GM13976 (cell line): ENCODE measurements at regions not wholly inside any gene's neighbourhood (a gene's known extent, or its start where the extent isn't known, plus 50 kb on each side); places are given as distances from the start of the nearest gene placed in this dataset.

Source experiments
- DNase-seq: peaks from one replicate; pipeline ENCODE4 v3.0.0; 2012; ENCODE audit warnings: low spot score
- in situ Hi-C: fragments of 300-500 bp; cut with MboI; formaldehyde crosslinking; loops from one replicate; pipeline ENCODE4 v1.12.0; 2022; ENCODE audit warnings: low sequenced_read_pairs, mixed read lengths, inconsistent platforms; ENCODE audit not compliant: unreplicated experiment
- TF ChIP-seq, protein P1 (sequence below): IDR thresholded peaks from 2 replicates; pipeline ENCODE4 v1.5.1; 2012; ENCODE audit warnings: borderline replicate concordance, mild to moderate bottlenecking; ENCODE audit not compliant: insufficient read depth; ENCODE audit errors: extremely low read depth, missing control alignments, control extremely low read depth

DNA sequence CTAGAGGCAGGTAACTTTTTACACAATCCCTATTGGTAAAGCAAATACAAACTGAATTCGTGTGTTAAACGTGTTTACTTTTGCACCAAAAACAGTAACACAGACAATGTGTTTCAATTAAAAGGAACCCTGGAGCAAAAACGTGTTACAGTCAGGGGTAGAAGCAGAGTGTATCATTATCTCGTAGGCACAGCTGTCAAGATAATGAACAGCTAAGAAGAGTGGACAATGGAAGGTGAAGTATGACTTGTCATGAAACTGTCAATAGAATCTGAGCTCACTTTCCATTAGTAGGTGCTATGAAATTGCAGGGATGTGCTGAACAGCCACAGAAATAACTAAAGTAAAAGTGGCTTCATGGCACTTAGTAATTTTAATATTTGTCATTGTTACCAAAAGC, 1229.8 kb upstream of the WWC1 start:
- TF ChIP-seq, protein P1, sequence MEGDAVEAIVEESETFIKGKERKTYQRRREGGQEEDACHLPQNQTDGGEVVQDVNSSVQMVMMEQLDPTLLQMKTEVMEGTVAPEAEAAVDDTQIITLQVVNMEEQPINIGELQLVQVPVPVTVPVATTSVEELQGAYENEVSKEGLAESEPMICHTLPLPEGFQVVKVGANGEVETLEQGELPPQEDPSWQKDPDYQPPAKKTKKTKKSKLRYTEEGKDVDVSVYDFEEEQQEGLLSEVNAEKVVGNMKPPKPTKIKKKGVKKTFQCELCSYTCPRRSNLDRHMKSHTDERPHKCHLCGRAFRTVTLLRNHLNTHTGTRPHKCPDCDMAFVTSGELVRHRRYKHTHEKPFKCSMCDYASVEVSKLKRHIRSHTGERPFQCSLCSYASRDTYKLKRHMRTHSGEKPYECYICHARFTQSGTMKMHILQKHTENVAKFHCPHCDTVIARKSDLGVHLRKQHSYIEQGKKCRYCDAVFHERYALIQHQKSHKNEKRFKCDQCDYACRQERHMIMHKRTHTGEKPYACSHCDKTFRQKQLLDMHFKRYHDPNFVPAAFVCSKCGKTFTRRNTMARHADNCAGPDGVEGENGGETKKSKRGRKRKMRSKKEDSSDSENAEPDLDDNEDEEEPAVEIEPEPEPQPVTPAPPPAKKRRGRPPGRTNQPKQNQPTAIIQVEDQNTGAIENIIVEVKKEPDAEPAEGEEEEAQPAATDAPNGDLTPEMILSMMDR, result no peak
- in situ Hi-C loops, result no loop called here
- no peak for DNase-seq

DNA sequence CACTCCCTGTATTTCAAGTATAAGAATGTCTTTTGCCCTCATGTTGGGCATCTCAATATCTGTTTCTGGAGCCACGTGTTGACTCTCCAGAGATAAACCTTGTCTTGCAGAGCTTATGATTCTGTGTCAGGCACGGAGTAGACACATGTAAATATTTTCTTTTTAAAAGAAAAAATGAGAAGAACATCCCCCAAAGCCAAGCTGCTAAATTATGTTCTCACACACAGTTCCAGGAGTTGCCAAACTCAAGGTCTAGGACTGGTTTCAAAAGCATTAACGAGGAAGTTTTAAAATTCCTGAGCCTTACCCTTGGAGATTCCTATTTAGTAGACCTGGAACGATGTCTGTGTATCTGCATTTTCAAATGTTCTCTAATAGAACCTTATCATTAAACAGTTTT, 1228.3 kb upstream of the WWC1 start:
- TF ChIP-seq, protein P1, result no peak

DNA sequence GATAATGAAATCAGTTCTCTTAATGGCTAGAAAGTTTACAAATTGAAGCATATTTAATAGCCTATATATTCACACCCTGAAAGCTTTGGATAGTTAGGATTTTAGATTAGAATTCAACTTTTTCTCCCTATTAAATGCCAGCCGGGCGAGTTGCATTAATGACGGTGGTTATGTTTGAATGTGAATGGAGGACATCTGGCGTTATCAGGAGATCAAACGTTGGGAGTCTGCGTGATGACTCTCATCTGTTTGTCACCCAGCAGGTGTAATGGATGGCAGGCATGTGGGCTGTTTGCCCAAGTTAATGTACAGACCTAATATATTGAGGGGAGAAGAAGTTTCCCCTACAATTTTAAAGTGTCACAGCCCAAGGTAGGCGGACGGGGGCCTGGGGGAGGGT, 1227.7 kb upstream of the WWC1 start:
- DNase-seq, result no peak
- in situ Hi-C loops, result no loop called here
- TF ChIP-seq, protein P1, result no peak

More for the DNA sequence above, 1228.3 kb upstream of the WWC1 start:
- DNase-seq, result no peak
- in situ Hi-C loops, result no loop called here

DNA sequence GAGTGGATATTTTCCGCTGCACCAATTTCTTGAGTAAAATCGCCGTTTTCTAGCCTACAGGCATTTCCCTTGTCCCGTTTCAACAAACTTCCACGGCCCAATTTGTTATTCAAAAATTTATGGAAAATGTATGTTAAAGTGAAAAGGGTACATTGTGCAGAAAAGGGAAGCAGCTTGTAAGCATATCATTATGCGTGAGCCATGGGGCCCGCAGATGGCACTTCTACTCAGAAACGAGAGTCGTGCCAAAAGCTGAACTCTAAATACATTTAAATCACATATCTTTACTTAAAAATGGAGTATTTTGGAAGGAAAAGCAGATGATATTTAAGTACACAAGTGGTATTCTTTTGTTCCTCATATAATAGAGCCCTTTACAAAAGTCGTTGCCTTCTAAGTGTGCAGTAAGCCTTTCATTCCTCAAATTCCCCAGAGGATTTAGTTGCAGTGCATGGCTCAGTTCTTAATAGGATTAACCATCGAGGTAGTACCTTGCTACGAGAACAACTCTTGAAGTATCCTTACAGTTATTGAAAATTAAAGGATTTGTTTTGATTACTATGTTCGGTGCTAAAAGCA, 1227.2 kb upstream of the WWC1 start:
- TF ChIP-seq, protein P1, result no peak

GRCh38 chr5:167065794-167066193, 1225.7 kb upstream of the WWC1 start:
- in situ Hi-C loops, result no loop called here
- DNase-seq, result no peak

More for the DNA sequence above, 1227.2 kb upstream of the WWC1 start:
- DNase-seq, result no peak
- in situ Hi-C loops, result no loop called here

DNA sequence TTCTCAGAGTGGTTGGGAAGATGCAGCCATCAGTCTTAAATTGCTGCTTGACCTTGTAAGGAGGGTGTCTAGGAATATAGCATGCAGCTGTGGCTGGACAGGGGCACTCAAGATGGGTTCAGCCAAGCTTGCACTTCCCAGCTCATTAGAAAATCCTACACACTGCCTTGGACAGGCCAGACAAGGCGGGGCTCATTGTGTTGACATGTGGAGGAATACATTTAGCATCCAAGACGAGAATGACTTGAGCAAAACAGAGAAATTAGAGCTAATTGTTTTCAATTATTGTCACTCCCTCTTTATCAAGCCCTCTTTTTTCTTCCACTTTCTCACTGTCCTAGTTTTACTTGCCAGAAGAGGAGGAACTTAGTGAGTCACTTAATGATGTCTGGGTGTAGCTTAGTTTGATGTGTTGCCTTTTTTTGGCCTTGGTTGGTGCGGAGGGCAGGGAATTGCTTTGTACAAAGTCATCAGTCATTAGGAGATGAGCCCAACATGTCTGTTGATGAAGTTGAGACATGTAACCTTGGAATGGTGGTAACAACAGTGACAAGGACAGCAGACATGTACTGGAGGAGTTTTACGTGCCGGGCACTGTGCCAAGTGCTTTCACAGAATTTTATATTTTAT, 1219.3 kb upstream of the WWC1 start:
- TF ChIP-seq, protein P1, result no peak
- in situ Hi-C loops, result no loop called here
- no peak for DNase-seq

More at GRCh38 chr5:167065794-167066193, 1225.7 kb upstream of the WWC1 start:
- TF ChIP-seq, protein P1, result no peak
